ENCODE measurements at regions not wholly inside any gene's neighbourhood (a gene's known extent, or its start where the extent isn't known, plus 50 kb on each side); places are given as distances from the start of the nearest gene placed in this dataset.

DNA sequence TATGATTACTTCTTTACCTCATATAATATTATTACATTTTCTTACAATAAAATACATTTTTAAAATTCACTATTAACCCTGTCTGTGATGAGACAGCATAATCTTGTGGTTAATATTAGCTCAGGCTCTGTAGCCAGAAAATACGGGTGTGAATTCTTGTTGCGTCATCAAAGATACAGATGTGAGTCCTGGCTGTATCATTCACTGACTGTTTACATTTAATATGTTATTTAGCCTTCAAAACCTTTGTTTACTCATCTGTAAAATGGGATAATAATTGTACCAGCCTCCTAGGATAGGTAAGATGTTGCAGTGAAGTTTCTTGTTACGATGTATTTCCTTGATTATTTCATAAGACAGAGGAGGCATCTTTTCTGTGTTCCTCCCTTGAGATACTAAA lies 184.7 kb upstream of the PRPS1L1 start:
- Histone ChIP-seq H3K27me3 (ENCODE audit: control insufficient read depth, insufficient read depth, low read length) (no peaks in the 10 kb centered on the region; the same call in 1 of the 2 replicates), H3K23ac (ENCODE audit: low read depth, low read length) (no peak overlapping the region), H3K9ac (ENCODE audit: low read depth, low read length) (no peak overlapping the region), H3K4ac (ENCODE audit: low read depth, low read length) (no peak overlapping the region), H2AK9ac (replicated peaks; ENCODE audit: low read depth, low read length, poor library complexity) (no peak overlapping the region), H2AFZ (replicated peaks; ENCODE audit: low read length, poor library complexity) (no peak overlapping the region), H2BK20ac (ENCODE audit: low read depth, low read length) (no peak overlapping the region), H3K18ac (ENCODE audit: low read depth, low read length) (no peak overlapping the region), H3K4me3 (ENCODE audit: insufficient read depth, low read depth, low read length) (no peak overlapping the region), H4K8ac (ENCODE audit: low read depth in 2 of 2, low read length in 2 of 2) (no peak overlapping the region), H3K14ac (replicated peaks; ENCODE audit: low read depth, low read length) (no peak overlapping the region), H4K91ac (ENCODE audit: insufficient read depth, low read depth, low read length) (no peak overlapping the region), H4K5ac (ENCODE audit: low read depth, low read length) (no peak overlapping the region), H2BK5ac (ENCODE audit: low read depth, low read length, poor library complexity, severe bottlenecking) (no peak overlapping the region), H2AK5ac (ENCODE audit: low read depth, low read length) (no peak overlapping the region), H2BK120ac (ENCODE audit: low read depth, low read length) (no peak overlapping the region), H3K36me3 (ENCODE audit: control insufficient read depth, insufficient read depth, low read length) (no peaks in the 10 kb centered on the region), H3K9me3 (ENCODE audit: control insufficient read depth, insufficient read depth, low read length) (no peaks in the 10 kb centered on the region), H3K56ac (ENCODE audit: extremely low read depth, insufficient read depth, low read length) (no peak overlapping the region), H3K4me2 (ENCODE audit: low read depth, low read length) (no peak overlapping the region), H3K4me1 (ENCODE audit: control insufficient read depth, insufficient read depth, low read length) (no peaks in the 10 kb centered on the region), H3K79me1 (ENCODE audit: low read depth in 1 of 2, low read length in 2 of 2) (no peaks in the 10 kb centered on the region), H3K27ac (ENCODE audit: insufficient read depth, low read length) (no peak overlapping the region), H2BK15ac (ENCODE audit: low read depth, low read length) (no peak overlapping the region), H4K20me1 (ENCODE audit: insufficient read depth, low read length) (no peaks in the 10 kb centered on the region), H3K9me1 (ENCODE audit: insufficient read depth, low read length) (no peaks in the 10 kb centered on the region)
- BruUV-seq (replicated peaks), result no TSS peak
- POLR2A ChIA-PET (ENCODE audit: unreplicated experiment), result no interaction called here
- intact Hi-C loops (cut with micrococcal nuclease), result no loop called here
- CTCF ChIA-PET, result no interaction called here
- no CpG with 5 or more reads among the region's 3 CpGs for WGBS, 2 experiments (ENCODE audit: extremely low coverage in 2 of 2, insufficient read length in 1 of 2)
- TF ChIP-seq FOS (IDR thresholded peaks at IDR 0.05; ENCODE audit: low read depth, low read length) (no peak), MAFK (IDR thresholded peaks at IDR 0.05; ENCODE audit: low read depth, low read length) (no peak), CEBPB (IDR thresholded peaks at IDR 0.05; ENCODE audit: low read depth, low read length) (peak; percentile 40)
- TF ChIP-seq, protein P1, sequence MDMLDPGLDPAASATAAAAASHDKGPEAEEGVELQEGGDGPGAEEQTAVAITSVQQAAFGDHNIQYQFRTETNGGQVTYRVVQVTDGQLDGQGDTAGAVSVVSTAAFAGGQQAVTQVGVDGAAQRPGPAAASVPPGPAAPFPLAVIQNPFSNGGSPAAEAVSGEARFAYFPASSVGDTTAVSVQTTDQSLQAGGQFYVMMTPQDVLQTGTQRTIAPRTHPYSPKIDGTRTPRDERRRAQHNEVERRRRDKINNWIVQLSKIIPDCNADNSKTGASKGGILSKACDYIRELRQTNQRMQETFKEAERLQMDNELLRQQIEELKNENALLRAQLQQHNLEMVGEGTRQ (IDR thresholded peaks at IDR 0.05; ENCODE audit: low read depth, low read length), result no peak
- in situ Hi-C loops (cut with MboI; ENCODE audit: low sequenced_read_pairs), result no loop called here
- no peak for DNase-seq
- dilution Hi-C loops (cut with HindIII; ENCODE audit: low sequenced_read_pairs, unreplicated experiment), result no loop called here
- no peak for ATAC-seq (ENCODE audit: low read depth)

All from IMR-90 (cell line).